Immature natural killer cell (primary cell): ENCODE measurements at regions not wholly inside any gene's neighbourhood (a gene's known extent, or its start where the extent isn't known, plus 50 kb on each side); places are given as distances from the start of the nearest gene placed in this dataset.

Experiments
- DNase-seq, 3 donors: peaks; one replicate each; pipeline ENCODE4 v3.0.0; 2022; ENCODE audit warnings: mixed read lengths in 1 of 3
- H3K27ac Mint-ChIP-seq, 6 donors: one replicate each; pipeline ENCODE4 v1.8.0; 2020; ENCODE audit warnings: mixed read lengths in 6 of 6, mild to moderate bottlenecking in 5 of 6, inconsistent platforms in 4 of 6, moderate library complexity in 3 of 6
- H3K27me3 Mint-ChIP-seq, 3 donors: one replicate each; pipeline ENCODE4 v1.8.0; 2020 to 2021; ENCODE audit warnings: low read depth in 3 of 3, mild to moderate bottlenecking in 3 of 3, mixed read lengths in 3 of 3, moderate library complexity in 3 of 3, inconsistent platforms in 1 of 3
- H3K36me3 Mint-ChIP-seq, 3 donors: one replicate each; pipeline ENCODE4 v1.8.0; 2020; ENCODE audit warnings: mixed read lengths in 3 of 3, inconsistent platforms in 2 of 3, mild to moderate bottlenecking in 2 of 3
- H3K4me1 Mint-ChIP-seq, 2 donors: one replicate each; pipeline ENCODE4 v1.8.0; 2020; ENCODE audit warnings: inconsistent platforms in 2 of 2, mild to moderate bottlenecking in 2 of 2, mixed read lengths in 2 of 2, moderate library complexity in 1 of 2
- H3K4me3 Mint-ChIP-seq, 5 donors: one replicate each; pipeline ENCODE4 v1.8.0; 2020; ENCODE audit warnings: mild to moderate bottlenecking in 5 of 5, mixed read lengths in 5 of 5, inconsistent platforms in 3 of 5, moderate library complexity in 3 of 5
- H3K9me3 Mint-ChIP-seq, 6 donors: one replicate each; pipeline ENCODE4 v1.8.0; 2020; ENCODE audit warnings: mild to moderate bottlenecking in 6 of 6, mixed read lengths in 6 of 6, inconsistent platforms in 4 of 6, moderate library complexity in 3 of 6

DNA sequence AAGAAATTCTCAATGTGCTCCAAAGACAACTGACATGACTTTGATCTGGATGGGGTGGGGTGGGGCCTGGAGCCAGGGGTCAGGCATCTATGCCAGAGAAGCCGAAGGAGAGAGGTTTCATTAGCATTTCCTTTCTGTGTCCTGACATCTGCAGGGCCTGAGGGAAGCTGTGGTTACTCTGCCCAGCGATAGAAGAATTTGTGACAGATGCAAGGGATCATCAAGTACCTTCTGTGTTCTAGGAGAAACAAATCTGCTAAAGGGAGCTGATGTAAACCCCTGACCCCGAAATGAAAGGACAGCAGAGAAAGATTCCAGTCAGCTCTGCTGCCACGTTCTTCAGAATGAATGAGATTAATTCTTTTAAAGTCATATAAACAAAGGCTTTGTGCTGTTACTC lies 335.7 kb downstream of the PRELID2 start:
- no peak for DNase-seq
- H3K36me3 Mint-ChIP-seq = no peaks in the 10 kb centered on the region
- no peaks in the 10 kb centered on the region for H3K4me1 Mint-ChIP-seq
- peaks cover 0 to 4% (median 0%) of the 10 kb centered on the region in 3 donors for H3K27me3 Mint-ChIP-seq
- H3K27ac Mint-ChIP-seq = no peak overlapping the region
- peaks cover 0 to 52% (median 10%) of the 10 kb centered on the region in 6 donors for H3K9me3 Mint-ChIP-seq
- no peak overlapping the region for H3K4me3 Mint-ChIP-seq

GRCh38 chr5:145497052-145497451 lies 338.1 kb downstream of the PRELID2 start:
- no peak for DNase-seq
- no peak overlapping the region for H3K4me3 Mint-ChIP-seq
- peaks cover 0 to 43% (median 14%) of the 10 kb centered on the region in 6 donors for H3K9me3 Mint-ChIP-seq
- H3K27ac Mint-ChIP-seq = no peak overlapping the region
- H3K27me3 Mint-ChIP-seq = peaks cover 0 to 4% (median 0%) of the 10 kb centered on the region in 3 donors
- H3K36me3 Mint-ChIP-seq = peaks cover 0 to 4% (median 0%) of the 10 kb centered on the region in 3 donors
- H3K4me1 Mint-ChIP-seq = no peaks in the 10 kb centered on the region

DNA sequence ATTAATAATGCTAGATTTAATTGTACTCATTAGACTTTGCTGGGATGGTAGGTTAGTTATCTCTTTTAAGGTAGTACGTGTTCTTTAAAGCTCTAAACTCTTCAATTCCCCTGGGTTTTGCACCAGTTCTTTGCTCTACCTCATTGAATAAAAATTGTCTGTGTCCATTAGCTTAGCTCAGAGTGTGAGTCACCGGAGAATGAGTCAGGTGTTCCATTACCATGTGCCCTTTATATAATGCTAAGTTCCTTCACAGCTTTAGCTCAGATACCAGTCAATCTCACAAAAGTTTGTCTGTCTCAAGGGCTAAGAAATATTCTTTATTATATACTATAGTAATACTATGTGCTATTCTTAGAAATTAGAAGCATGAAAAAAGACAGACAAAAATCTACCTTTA lies 339.4 kb downstream of the PRELID2 start:
- Mint-ChIP-seq H3K9me3 (peaks cover 0 to 31% (median 9%) of the 10 kb centered on the region in 6 donors), H3K4me1 (no peaks in the 10 kb centered on the region), H3K36me3 (peaks cover 0 to 4% (median 0%) of the 10 kb centered on the region in 3 donors), H3K27ac (no peak overlapping the region), H3K4me3 (no peak overlapping the region), H3K27me3 (peaks cover 0 to 4% (median 0%) of the 10 kb centered on the region in 3 donors)
- DNase-seq = no peak

DNA sequence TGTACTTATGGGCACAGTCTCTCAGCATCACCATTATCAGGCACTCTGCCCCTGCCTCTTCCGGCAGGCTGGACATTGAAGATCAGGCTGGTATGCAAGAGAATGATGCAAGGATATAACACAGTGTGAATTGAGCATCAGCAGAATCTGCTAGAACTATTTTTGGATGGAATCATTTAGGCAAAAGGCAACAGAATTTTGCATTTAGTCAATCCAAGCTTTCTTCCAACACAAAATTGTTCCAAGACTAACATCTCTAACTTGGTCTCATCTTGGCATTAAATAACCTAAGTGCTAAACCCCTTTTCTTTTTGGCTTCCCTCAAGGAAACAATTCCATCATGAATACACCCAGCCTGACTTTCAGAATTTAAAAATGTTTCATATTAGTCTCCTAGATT lies 339.9 kb downstream of the PRELID2 start:
- no peak for DNase-seq
- Mint-ChIP-seq H3K36me3 (peaks cover 0 to 4% (median 0%) of the 10 kb centered on the region in 3 donors), H3K4me1 (no peaks in the 10 kb centered on the region), H3K4me3 (no peak overlapping the region), H3K27ac (no peak overlapping the region), H3K27me3 (peaks cover 0 to 4% (median 0%) of the 10 kb centered on the region in 3 donors), H3K9me3 (peaks cover 0 to 26% (median 10%) of the 10 kb centered on the region in 6 donors)

- Mint-ChIP-seq H3K4me3 (no peak overlapping the region), H3K36me3 (peaks cover 0 to 4% (median 0%) of the 10 kb centered on the region in 3 donors), H3K4me1 (no peaks in the 10 kb centered on the region), H3K27me3 (no peaks in the 10 kb centered on the region), H3K9me3 (peaks cover 0 to 23% (median 8%) of the 10 kb centered on the region in 6 donors), H3K27ac (no peak overlapping the region)
- no peak for DNase-seq
Measured at GRCh38 chr5:145493435-145493834, 341.7 kb downstream of the PRELID2 start.

GRCh38 chr5:145489516-145489915 lies 345.6 kb downstream of the PRELID2 start:
- no peak overlapping the region for H3K4me3 Mint-ChIP-seq
- no peak overlapping the region for H3K27ac Mint-ChIP-seq
- H3K36me3 Mint-ChIP-seq = peaks cover 0 to 4% (median 0%) of the 10 kb centered on the region in 3 donors
- H3K9me3 Mint-ChIP-seq = peaks cover 0 to 9% (median 8%) of the 10 kb centered on the region in 6 donors
- H3K27me3 Mint-ChIP-seq = no peaks in the 10 kb centered on the region
- DNase-seq = no peak
- H3K4me1 Mint-ChIP-seq = no peaks in the 10 kb centered on the region

GRCh38 chr5:145484158-145484557 lies 351.0 kb downstream of the PRELID2 start:
- Mint-ChIP-seq H3K27ac (no peak overlapping the region), H3K36me3 (no peaks in the 10 kb centered on the region), H3K9me3 (peaks cover 0 to 24% (median 10%) of the 10 kb centered on the region in 6 donors), H3K27me3 (no peaks in the 10 kb centered on the region), H3K4me3 (no peak overlapping the region), H3K4me1 (no peaks in the 10 kb centered on the region)
- DNase-seq = no peak

DNA sequence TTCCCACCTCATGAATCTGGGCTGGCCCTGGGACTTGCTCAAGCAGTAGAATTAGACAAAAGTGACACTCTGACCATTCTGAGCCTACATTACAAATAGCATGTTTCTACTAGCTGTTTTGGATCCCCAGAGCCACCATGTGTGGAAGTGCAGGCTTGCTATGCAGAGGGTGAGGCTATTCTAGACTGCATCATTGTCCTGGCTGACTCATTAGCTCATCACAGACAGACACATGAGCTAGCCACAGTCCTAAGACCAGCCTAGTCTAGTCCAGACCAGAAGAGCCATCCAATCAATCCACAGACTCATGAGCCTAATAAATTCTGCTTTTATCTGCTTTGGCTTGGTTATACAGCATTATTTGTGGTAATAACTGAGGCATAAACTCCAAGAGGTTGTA lies 351.9 kb downstream of the PRELID2 start:
- H3K27ac Mint-ChIP-seq = no peak overlapping the region
- H3K4me3 Mint-ChIP-seq = no peak overlapping the region
- no peaks in the 10 kb centered on the region for H3K36me3 Mint-ChIP-seq

GRCh38 chr5:145479857-145480256 lies 355.3 kb downstream of the PRELID2 start:
- no peak overlapping the region for H3K27ac Mint-ChIP-seq
- H3K4me1 Mint-ChIP-seq = no peaks in the 10 kb centered on the region

More for the DNA sequence above, 351.9 kb downstream of the PRELID2 start:
- DNase-seq = no peak
- Mint-ChIP-seq H3K4me1 (no peaks in the 10 kb centered on the region), H3K27me3 (no peaks in the 10 kb centered on the region), H3K9me3 (peaks cover 2 to 30% (median 11%) of the 10 kb centered on the region in 6 donors)

DNA sequence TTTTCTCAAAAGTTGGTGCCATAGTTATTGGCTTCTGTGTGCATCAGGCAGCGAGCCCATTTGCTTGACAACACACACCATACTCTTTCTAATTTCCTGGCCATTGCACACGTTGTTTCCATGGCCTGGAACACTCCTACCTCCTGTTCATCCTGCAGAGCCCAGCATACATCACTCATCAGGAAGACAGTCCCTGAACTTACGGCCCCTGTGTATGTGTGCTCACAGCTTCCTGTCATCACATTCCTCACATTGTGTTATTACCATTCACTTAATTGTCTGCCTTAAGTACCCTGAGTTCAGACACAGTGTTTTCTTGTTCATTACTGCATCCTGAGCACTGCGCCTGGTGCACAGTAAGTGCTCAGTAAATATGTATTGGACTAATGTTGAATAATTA lies 355.9 kb downstream of the PRELID2 start:
- no peak overlapping the region for H3K4me3 Mint-ChIP-seq

More at GRCh38 chr5:145479857-145480256, 355.3 kb downstream of the PRELID2 start:
- no peak for DNase-seq
- no peaks in the 10 kb centered on the region for H3K27me3 Mint-ChIP-seq
- H3K36me3 Mint-ChIP-seq = no peaks in the 10 kb centered on the region
- H3K9me3 Mint-ChIP-seq = peaks cover 3 to 30% (median 12%) of the 10 kb centered on the region in 6 donors
- H3K4me3 Mint-ChIP-seq = no peak overlapping the region

GRCh38 chr5:145478651-145479050 lies 356.5 kb downstream of the PRELID2 start:
- Mint-ChIP-seq H3K36me3 (no peaks in the 10 kb centered on the region), H3K27me3 (no peaks in the 10 kb centered on the region), H3K4me3 (no peak overlapping the region), H3K9me3 (peaks cover 3 to 22% (median 12%) of the 10 kb centered on the region in 6 donors), H3K4me1 (no peaks in the 10 kb centered on the region), H3K27ac (no peak overlapping the region)
- no peak for DNase-seq

More for the DNA sequence above, 355.9 kb downstream of the PRELID2 start:
- Mint-ChIP-seq H3K36me3 (no peaks in the 10 kb centered on the region), H3K4me1 (no peaks in the 10 kb centered on the region), H3K27ac (no peak overlapping the region), H3K27me3 (no peaks in the 10 kb centered on the region), H3K9me3 (peaks cover 3 to 27% (median 12%) of the 10 kb centered on the region in 6 donors)
- no peak for DNase-seq

DNA sequence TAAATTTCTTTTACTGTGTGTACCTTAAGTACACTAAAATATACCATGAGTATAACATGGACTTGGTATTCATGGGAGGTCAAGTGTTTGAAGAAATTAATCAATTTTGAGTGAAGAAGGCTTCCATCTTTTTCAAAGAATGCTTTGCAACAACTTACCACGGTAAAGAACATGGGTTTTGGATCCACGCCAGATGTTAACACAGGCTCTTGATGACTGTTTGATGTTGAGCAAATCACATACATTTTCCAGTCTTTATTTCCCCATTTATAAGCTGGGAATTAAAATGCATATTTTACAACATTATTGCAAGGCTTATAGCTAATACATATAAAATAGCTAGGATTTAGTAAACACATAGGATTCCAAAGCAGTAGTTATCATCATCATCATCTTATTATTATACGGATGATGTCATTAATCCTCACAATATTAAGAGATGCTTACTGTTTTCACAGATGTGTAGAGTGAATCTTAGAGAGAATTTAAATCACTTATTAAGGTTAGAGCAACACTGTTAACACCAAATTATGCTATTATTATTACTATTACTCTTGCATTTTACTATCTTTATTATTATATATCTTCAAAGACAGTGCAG lies 362.0 kb downstream of the PRELID2 start:
- no peak for DNase-seq
- no peaks in the 10 kb centered on the region for H3K36me3 Mint-ChIP-seq
- H3K9me3 Mint-ChIP-seq = peaks cover 9 to 27% (median 12%) of the 10 kb centered on the region in 6 donors
- H3K27ac Mint-ChIP-seq = no peak overlapping the region
- H3K4me3 Mint-ChIP-seq = no peak overlapping the region
- H3K27me3 Mint-ChIP-seq = no peaks in the 10 kb centered on the region
- no peaks in the 10 kb centered on the region for H3K4me1 Mint-ChIP-seq

DNA sequence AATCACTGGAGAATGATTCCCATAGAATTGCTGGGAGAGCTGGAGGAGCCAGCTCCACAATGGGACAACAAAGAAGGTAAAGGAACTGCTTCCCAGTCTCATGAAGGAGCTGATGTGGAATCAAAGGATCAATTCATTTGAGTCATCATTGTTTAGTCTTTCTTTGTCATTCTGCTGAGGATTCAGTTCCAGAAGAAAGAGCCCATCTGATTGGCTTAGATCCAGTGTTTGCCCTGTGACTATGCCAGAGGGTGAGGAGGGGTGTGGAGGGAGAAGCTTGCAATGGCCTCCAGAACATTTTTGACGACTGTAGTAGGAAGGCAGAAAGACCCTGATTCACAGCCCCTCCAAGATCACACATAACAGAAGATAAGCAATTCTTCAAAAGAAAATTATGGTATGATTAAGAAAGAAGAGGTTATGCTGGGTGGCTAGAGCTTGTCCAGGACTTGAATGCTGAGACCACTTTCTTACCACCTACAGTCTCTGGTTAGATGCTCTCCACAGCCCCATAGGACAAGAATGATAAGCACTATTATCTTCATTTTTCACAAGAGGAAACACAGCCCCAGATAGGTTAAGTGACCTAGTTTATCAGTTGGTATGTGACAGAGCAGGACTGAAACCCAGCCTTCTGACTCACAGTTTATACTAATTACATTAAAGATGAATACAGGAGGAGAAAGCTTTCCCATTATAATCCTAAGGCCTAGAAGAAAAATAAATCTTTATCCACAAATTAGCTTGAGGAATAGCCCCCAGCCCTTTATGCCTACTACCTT lies 363.1 kb downstream of the PRELID2 start:
- no peaks in the 10 kb centered on the region for H3K36me3 Mint-ChIP-seq
- DNase-seq = no peak
- no peaks in the 10 kb centered on the region for H3K4me1 Mint-ChIP-seq
- H3K4me3 Mint-ChIP-seq = no peak overlapping the region
- H3K27me3 Mint-ChIP-seq = no peaks in the 10 kb centered on the region
- no peak overlapping the region for H3K27ac Mint-ChIP-seq
- peaks cover 9 to 27% (median 11%) of the 10 kb centered on the region in 6 donors for H3K9me3 Mint-ChIP-seq

DNA sequence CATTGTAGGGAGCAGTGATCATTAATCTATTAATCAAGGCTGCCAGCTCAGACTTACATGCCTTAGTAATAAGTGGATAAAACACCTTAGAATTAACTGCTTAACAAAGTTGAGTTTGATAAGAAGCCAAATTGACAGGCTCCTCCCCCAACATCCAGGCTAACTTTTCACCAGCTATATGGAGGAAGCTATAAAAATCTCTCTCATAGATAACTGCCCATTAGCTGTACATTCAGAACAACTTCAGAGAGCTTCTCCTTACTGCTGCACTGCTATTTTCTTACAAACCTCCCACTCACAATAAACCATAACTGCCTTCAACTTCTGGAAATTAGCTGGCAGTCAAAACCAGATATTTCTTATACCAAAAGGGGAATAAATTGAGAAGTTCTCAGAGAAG lies 364.1 kb downstream of the PRELID2 start:
- no peak overlapping the region for H3K4me3 Mint-ChIP-seq
- H3K27ac Mint-ChIP-seq = no peak overlapping the region
- no peaks in the 10 kb centered on the region for H3K4me1 Mint-ChIP-seq
- no peaks in the 10 kb centered on the region for H3K36me3 Mint-ChIP-seq
- no peaks in the 10 kb centered on the region for H3K27me3 Mint-ChIP-seq
- DNase-seq = no peak
- H3K9me3 Mint-ChIP-seq = peaks cover 9 to 27% (median 14%) of the 10 kb centered on the region in 6 donors
